Ovary (tissue), 7 donors: ENCODE measurements at regions not wholly inside any gene's neighbourhood (a gene's known extent, or its start where the extent isn't known, plus 50 kb on each side); places are given as distances from the start of the nearest gene placed in this dataset.

Experiments
- DNase-seq, 5 donors: peaks; one replicate each; pipeline ENCODE4 v3.0.0-alpha.2; 2019 to 2020
- H3K27ac ChIP-seq, 2 donors: fragments of 200-600 bp; one replicate each; pipeline versions ENCODE4 v1.5.1 to v1.8.0; 2019 to 2022
- H3K27me3 ChIP-seq: fragments of 200-600 bp; one replicate; pipeline ENCODE4 v1.8.0; 2022
- H3K36me3 ChIP-seq: fragments of 200-600 bp; sonication (generic); one replicate; pipeline ENCODE4 v1.5.1; 2019
- H3K4me1 ChIP-seq: one replicate; pipeline ENCODE4 v1.8.1; 2013; ENCODE audit warnings: mild to moderate bottlenecking, moderate library complexity; ENCODE audit not compliant: insufficient read depth
- H3K4me3 ChIP-seq: fragments of 200-600 bp; sonication (generic); one replicate; pipeline ENCODE4 v1.5.1; 2017
- H3K9me3 ChIP-seq, 2 donors: fragments of 200-600 bp in 1 of 2; sonication (generic) in 1 of 2; one replicate each; pipeline versions ENCODE4 v1.5.1 to v1.8.1; 2013 to 2019; ENCODE audit warnings: mild to moderate bottlenecking in 1 of 2, moderate library complexity in 1 of 2
- EP300 ChIP-seq: sonication (generic); formaldehyde crosslinking; IDR thresholded peaks from one replicate; pipeline ENCODE4 v1.6.1; 2017; ENCODE audit warnings: antibody characterized with exemption
- POLR2A ChIP-seq: fragments of 450-650 bp; IDR thresholded peaks from one replicate; pipeline ENCODE4 v1.6.1; 2017; ENCODE audit warnings: antibody characterized with exemption, mild to moderate bottlenecking, moderate library complexity
- WGBS, 3 donors: extraction: QIAGEN DNeasy Blood & Tissue Kit in 1 of 3; methylation state at CpG; one replicate each; pipeline versions ENCODE4 v1.1.5 to v1.1.7; 2013 to 2017; 5-methylcytosine and 5-hydroxymethylcytosine counted together
- intact Hi-C, 4 donors: fragments of 100-400 bp; cut with DNase I; formaldehyde crosslinking; loops; one replicate each; pipeline versions ENCODE4 v1.11.0 to v1.15.1; 2022 to 2023
- TF ChIP-seq, protein P1 (sequence below), 3 donors: fragments of 450-650 bp in 2 of 3; fragments of 200-600 bp in 1 of 3; IDR thresholded peaks; one replicate each; pipeline versions ENCODE4 v1.5.1 to v1.8.0; 2016 to 2022; ENCODE audit warnings: antibody characterized with exemption in 3 of 3, mild to moderate bottlenecking in 1 of 3
- donor health status: DM: no; HTN: no; CAD: no; lungs with moderate emphysema.
- donor health status: DM: no; HTN: no; CAD: no.
- donor health status: Bipolar disorder and iron deficiency.
- donor health status: DM: no; HTN: no; CAD: no.
- donor health status: DM: yes; HTN: yes; CAD: no.

- 84 to 90% (median 84%) methylated on average over 4 of the region's 4 CpGs for WGBS, 3 donors
- TF ChIP-seq, protein P1, sequence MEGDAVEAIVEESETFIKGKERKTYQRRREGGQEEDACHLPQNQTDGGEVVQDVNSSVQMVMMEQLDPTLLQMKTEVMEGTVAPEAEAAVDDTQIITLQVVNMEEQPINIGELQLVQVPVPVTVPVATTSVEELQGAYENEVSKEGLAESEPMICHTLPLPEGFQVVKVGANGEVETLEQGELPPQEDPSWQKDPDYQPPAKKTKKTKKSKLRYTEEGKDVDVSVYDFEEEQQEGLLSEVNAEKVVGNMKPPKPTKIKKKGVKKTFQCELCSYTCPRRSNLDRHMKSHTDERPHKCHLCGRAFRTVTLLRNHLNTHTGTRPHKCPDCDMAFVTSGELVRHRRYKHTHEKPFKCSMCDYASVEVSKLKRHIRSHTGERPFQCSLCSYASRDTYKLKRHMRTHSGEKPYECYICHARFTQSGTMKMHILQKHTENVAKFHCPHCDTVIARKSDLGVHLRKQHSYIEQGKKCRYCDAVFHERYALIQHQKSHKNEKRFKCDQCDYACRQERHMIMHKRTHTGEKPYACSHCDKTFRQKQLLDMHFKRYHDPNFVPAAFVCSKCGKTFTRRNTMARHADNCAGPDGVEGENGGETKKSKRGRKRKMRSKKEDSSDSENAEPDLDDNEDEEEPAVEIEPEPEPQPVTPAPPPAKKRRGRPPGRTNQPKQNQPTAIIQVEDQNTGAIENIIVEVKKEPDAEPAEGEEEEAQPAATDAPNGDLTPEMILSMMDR (IDR thresholded peaks at IDR 0.05) = no peak
- TF ChIP-seq POLR2A = no peak
- no peak for TF ChIP-seq EP300
- Histone ChIP-seq H3K4me1 (no peaks in the 10 kb centered on the region), H3K27ac (no peak overlapping the region), H3K27me3 (no peaks in the 10 kb centered on the region), H3K9me3 (no peaks in the 10 kb centered on the region), H3K4me3 (no peak overlapping the region), H3K36me3 (no peaks in the 10 kb centered on the region)
- intact Hi-C loops = no loop called here
- DNase-seq = no peak
Observed at GRCh38 chr1:34278211-34278610, 101.5 kb downstream of the C1orf94 start.

- Histone ChIP-seq H3K36me3 (no peaks in the 10 kb centered on the region), H3K4me1 (no peaks in the 10 kb centered on the region), H3K9me3 (no peaks in the 10 kb centered on the region), H3K4me3 (no peak overlapping the region), H3K27ac (no peak overlapping the region), H3K27me3 (no peaks in the 10 kb centered on the region)
- TF ChIP-seq EP300 (no peak), POLR2A (no peak)
- TF ChIP-seq, protein P1 (IDR thresholded peaks at IDR 0.05) = no peak
- no peak for DNase-seq
- 78 to 100% (median 88%) methylated on average over 1 of the region's 1 CpG for WGBS, 3 donors
- intact Hi-C loops = no loop called here
Observed at GRCh38 chr1:34279971-34280370, 103.3 kb downstream of the C1orf94 start.

- H3K36me3 ChIP-seq = no peaks in the 10 kb centered on the region
- no peaks in the 10 kb centered on the region for H3K9me3 ChIP-seq
- no peak for DNase-seq
- no peak overlapping the region for H3K27ac ChIP-seq
- WGBS, 3 donors = 76 to 85% (median 84%) methylated on average over 4 of the region's 4 CpGs
- no peaks in the 10 kb centered on the region for H3K4me1 ChIP-seq
- TF ChIP-seq EP300 (no peak), POLR2A (no peak)
- TF ChIP-seq, protein P1 (IDR thresholded peaks at IDR 0.05) = no peak
- H3K4me3 ChIP-seq = no peak overlapping the region
- intact Hi-C loops = no loop called here
- H3K27me3 ChIP-seq = no peaks in the 10 kb centered on the region
Observed at GRCh38 chr1:34280509-34280908, 103.8 kb downstream of the C1orf94 start.

DNA sequence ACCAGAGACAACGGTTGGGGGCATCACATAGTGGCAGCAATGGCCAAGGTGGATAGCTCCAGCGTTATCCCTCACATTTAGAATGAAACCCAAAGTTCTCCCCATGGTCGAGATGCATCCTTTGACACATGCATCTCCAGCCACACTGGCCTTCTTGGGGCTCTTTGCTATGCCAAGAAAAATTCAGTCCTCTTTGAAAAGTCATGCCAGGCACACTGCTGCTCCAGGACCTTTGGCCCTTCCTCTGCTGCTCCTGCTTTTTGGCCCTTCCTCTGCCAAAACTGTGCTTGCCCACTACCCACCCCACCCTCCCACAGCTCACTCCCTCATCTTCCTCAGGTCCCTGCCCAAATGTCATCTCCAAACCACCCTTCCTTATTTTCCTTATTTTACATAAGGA, 106.4 kb downstream of the C1orf94 start:
- no peak for TF ChIP-seq EP300
- TF ChIP-seq, protein P1 (IDR thresholded peaks at IDR 0.05) = no peak
- TF ChIP-seq POLR2A = no peak
- intact Hi-C loops = no loop called here
- Histone ChIP-seq H3K27ac (no peak overlapping the region), H3K4me3 (no peak overlapping the region), H3K27me3 (no peaks in the 10 kb centered on the region), H3K9me3 (no peaks in the 10 kb centered on the region), H3K36me3 (no peaks in the 10 kb centered on the region), H3K4me1 (no peaks in the 10 kb centered on the region)
- DNase-seq = no peak
- WGBS, 3 donors = 38 to 48% (median 39%) methylated on average over 3 of the region's 3 CpGs

GRCh38 chr1:34286511-34286910, 109.8 kb downstream of the C1orf94 start:
- no peak overlapping the region for H3K27ac ChIP-seq
- H3K4me3 ChIP-seq = no peak overlapping the region
- TF ChIP-seq POLR2A (no peak), EP300 (no peak)
- TF ChIP-seq, protein P1 (IDR thresholded peaks at IDR 0.05) = no peak
- no peaks in the 10 kb centered on the region for H3K27me3 ChIP-seq
- intact Hi-C loops = no loop called here
- H3K36me3 ChIP-seq = no peaks in the 10 kb centered on the region
- no peaks in the 10 kb centered on the region for H3K9me3 ChIP-seq
- no peak for DNase-seq
- 63 to 72% (median 65%) methylated on average over 6 of the region's 6 CpGs for WGBS, 3 donors
- no peaks in the 10 kb centered on the region for H3K4me1 ChIP-seq
